ENCODE measurements at regions not wholly inside any gene's neighbourhood (a gene's known extent, or its start where the extent isn't known, plus 50 kb on each side); places are given as distances from the start of the nearest gene placed in this dataset.

DNA sequence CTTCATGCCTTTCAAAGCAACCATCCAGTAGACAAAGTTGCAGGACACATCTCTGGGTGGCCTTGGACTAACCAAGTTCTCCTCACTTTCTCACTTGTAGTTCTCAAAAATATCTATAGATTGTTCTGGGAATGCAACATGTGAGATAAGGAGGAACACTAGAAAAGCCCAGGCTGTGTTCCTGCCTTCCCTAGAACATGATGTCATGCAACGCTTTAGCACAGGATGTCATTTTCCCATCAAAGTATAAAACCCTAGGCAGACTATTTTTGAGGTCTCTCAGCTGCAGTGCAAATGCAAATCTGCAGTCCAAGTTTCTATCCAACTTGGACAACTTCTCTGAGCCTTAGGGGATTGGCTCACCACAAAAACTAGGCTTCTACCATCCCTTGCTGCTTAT lies 78.8 kb upstream of the PCDH7 start:
- TF ChIP-seq, protein P1, sequence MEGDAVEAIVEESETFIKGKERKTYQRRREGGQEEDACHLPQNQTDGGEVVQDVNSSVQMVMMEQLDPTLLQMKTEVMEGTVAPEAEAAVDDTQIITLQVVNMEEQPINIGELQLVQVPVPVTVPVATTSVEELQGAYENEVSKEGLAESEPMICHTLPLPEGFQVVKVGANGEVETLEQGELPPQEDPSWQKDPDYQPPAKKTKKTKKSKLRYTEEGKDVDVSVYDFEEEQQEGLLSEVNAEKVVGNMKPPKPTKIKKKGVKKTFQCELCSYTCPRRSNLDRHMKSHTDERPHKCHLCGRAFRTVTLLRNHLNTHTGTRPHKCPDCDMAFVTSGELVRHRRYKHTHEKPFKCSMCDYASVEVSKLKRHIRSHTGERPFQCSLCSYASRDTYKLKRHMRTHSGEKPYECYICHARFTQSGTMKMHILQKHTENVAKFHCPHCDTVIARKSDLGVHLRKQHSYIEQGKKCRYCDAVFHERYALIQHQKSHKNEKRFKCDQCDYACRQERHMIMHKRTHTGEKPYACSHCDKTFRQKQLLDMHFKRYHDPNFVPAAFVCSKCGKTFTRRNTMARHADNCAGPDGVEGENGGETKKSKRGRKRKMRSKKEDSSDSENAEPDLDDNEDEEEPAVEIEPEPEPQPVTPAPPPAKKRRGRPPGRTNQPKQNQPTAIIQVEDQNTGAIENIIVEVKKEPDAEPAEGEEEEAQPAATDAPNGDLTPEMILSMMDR (IDR thresholded peaks at IDR 0.05; ENCODE audit: extremely low read depth, missing control alignments): no peak
- no peak for DNase-seq (ENCODE audit: low spot score)

GRCh38 chr4:30642567-30642966 lies 77.6 kb upstream of the PCDH7 start:
- no peak for DNase-seq (ENCODE audit: low spot score)

GRCh38 chr4:30653291-30653690 lies 66.9 kb upstream of the PCDH7 start:
- TF ChIP-seq, protein P1 (IDR thresholded peaks at IDR 0.05; ENCODE audit: extremely low read depth, missing control alignments): no peak
- DNase-seq (ENCODE audit: low spot score): no peak

More at GRCh38 chr4:30642567-30642966, 77.6 kb upstream of the PCDH7 start:
- TF ChIP-seq, protein P1 (IDR thresholded peaks at IDR 0.05; ENCODE audit: extremely low read depth, missing control alignments): no peak

DNA sequence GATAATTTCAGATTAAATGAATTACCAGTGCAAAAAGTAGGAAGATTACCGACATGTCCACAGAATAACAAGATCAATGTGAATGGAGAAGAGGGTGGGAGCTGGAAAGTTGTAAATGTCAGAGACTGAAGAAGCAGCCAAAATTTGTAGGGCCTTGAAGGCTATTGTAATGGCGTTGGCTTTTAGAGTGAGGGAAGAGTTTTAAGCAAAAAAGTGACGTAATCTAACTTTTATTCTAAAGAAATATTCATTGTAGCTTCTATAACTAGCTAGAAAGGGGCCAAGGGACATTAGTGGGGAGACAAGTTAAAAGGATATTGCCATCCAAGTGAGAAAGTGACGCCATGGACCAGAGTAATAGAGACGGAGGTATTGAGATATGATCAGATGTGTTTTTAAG lies 63.3 kb upstream of the PCDH7 start:
- TF ChIP-seq, protein P1 (IDR thresholded peaks at IDR 0.05; ENCODE audit: extremely low read depth, missing control alignments): no peak
- DNase-seq (ENCODE audit: low spot score): no peak

DNA sequence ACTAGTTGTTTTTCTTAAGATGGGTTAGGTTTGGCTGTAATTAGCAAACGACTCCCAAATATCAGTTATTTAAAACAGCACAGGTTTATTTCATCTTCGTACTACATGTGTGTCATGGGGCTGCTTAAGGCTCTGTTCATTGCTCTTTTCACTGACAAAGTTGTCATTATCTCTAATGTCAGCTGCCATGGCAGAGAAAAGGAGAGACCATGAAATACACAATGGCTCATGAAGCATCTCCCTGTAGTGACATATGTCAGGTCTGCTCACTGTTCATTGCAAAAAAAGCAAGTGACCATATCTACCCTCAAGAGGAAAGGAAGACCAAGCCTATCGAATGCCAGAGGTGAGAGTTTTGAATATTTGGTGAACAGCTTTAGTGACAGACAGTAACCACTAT lies 52.2 kb upstream of the PCDH7 start:
- DNase-seq (ENCODE audit: low spot score): no peak
- TF ChIP-seq, protein P1 (IDR thresholded peaks at IDR 0.05; ENCODE audit: extremely low read depth, missing control alignments): no peak

DNA sequence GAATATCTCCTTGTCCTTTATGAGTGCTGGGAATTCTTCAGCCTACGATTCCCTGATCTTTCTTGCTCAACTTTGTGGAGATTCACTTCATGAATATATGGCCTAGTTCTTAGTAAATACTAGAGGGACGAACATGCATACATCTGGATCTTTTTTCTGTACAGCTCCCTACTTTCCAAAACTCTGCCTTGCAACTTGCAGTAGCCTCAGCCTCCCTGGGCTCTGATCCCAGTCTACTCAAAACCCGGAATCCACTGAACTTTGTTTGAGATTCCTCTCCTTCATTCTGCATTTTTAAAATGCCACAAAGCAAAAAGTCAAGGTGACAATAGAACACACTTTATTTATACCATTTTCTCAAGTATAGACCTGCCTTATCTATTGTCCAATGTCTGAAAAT lies 50.0 kb upstream of the PCDH7 start:
- TF ChIP-seq, protein P1 (IDR thresholded peaks at IDR 0.05; ENCODE audit: extremely low read depth, missing control alignments): no peak
- DNase-seq (ENCODE audit: low spot score): no peak

Measured in GM20000 (cell line).